ENCODE measurements at regions not wholly inside any gene's neighbourhood (a gene's known extent, or its start where the extent isn't known, plus 50 kb on each side); places are given as distances from the start of the nearest gene placed in this dataset.

DNA sequence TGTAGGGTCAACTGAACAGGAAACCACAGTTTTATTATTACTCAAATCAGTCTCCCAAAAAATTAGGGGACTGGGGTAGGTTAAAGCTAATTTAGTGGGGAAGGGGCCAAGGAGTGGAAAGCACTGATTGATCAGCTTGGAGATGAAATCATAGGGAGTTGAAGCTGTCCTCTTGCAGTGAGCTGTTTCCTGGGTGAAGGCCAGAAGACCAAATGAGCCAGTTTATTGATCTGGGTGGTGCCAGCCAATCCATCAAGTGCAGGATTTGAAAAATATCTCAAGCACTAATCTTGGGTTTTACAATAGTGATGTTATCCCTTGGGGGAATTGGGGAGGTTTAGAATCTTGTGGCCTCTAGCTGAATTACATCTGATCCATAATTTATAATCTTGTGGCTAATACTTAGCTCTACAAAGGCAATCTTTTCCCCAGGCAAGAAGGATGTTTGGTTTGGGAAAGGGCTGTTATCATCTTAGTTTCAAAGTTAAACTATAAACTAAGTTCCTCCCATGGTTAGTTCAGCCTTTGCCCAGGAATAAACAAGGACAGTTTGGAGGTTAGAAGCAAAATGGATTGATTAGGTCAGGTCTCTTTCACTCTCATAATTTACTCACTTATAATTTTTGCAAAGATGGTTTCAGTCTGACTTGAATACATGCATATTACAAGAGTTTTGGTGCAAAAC, 773.5 kb downstream of the XPNPEP1 start:
- TF ChIP-seq, protein P1, sequence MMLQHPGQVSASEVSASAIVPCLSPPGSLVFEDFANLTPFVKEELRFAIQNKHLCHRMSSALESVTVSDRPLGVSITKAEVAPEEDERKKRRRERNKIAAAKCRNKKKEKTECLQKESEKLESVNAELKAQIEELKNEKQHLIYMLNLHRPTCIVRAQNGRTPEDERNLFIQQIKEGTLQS (CRISPR knock-in tag; conservative IDR thresholded peaks at IDR 0.05): no peak
- TF ChIP-seq ELF4 (CRISPR knock-in tag; IDR thresholded peaks at IDR 0.05; ENCODE audit: low read depth): no peak
- TF ChIP-seq RELA (CRISPR knock-in tag; IDR thresholded peaks at IDR 0.05; ENCODE audit: borderline replicate concordance): no peak
- no peak for TF ChIP-seq GABPB1 (CRISPR knock-in tag; IDR thresholded peaks at IDR 0.05)
- TF ChIP-seq, protein P2, sequence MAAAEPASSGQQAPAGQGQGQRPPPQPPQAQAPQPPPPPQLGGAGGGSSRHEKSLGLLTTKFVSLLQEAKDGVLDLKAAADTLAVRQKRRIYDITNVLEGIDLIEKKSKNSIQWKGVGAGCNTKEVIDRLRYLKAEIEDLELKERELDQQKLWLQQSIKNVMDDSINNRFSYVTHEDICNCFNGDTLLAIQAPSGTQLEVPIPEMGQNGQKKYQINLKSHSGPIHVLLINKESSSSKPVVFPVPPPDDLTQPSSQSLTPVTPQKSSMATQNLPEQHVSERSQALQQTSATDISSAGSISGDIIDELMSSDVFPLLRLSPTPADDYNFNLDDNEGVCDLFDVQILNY (CRISPR knock-in tag; IDR thresholded peaks at IDR 0.05): no peak
- TF ChIP-seq, protein P3, sequence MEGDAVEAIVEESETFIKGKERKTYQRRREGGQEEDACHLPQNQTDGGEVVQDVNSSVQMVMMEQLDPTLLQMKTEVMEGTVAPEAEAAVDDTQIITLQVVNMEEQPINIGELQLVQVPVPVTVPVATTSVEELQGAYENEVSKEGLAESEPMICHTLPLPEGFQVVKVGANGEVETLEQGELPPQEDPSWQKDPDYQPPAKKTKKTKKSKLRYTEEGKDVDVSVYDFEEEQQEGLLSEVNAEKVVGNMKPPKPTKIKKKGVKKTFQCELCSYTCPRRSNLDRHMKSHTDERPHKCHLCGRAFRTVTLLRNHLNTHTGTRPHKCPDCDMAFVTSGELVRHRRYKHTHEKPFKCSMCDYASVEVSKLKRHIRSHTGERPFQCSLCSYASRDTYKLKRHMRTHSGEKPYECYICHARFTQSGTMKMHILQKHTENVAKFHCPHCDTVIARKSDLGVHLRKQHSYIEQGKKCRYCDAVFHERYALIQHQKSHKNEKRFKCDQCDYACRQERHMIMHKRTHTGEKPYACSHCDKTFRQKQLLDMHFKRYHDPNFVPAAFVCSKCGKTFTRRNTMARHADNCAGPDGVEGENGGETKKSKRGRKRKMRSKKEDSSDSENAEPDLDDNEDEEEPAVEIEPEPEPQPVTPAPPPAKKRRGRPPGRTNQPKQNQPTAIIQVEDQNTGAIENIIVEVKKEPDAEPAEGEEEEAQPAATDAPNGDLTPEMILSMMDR (IDR thresholded peaks at IDR 0.05): no peak
- TF ChIP-seq GTF2I (CRISPR knock-in tag; conservative IDR thresholded peaks at IDR 0.05): no peak
- TF ChIP-seq SMAD3 (CRISPR knock-in tag; IDR thresholded peaks at IDR 0.05; ENCODE audit: borderline replicate concordance): no peak

All from WTC11 (cell line).